ENCODE measurements at regions not wholly inside any gene's neighbourhood (a gene's known extent, or its start where the extent isn't known, plus 50 kb on each side); places are given as distances from the start of the nearest gene placed in this dataset.

DNA sequence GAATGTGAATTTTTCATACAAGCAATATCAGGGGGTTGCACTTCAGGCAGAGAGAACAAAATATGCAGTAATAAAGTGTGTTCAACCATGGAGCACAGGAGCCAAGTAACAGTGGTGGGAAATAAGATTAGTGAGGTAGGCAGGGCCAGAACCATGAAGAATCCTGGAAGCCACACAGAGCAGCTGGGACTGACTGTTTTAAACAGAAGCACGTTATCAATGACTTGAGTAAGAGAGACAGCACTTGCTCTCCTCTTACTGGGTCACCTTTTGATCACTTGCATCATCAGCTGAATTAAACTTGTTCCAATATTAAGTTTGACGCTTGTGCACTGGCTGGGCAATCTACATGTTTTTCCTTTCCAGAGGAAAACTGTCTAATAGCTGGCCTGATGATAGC, 238.5 kb downstream of the TBX18 start:
- TF ChIP-seq, protein P1, sequence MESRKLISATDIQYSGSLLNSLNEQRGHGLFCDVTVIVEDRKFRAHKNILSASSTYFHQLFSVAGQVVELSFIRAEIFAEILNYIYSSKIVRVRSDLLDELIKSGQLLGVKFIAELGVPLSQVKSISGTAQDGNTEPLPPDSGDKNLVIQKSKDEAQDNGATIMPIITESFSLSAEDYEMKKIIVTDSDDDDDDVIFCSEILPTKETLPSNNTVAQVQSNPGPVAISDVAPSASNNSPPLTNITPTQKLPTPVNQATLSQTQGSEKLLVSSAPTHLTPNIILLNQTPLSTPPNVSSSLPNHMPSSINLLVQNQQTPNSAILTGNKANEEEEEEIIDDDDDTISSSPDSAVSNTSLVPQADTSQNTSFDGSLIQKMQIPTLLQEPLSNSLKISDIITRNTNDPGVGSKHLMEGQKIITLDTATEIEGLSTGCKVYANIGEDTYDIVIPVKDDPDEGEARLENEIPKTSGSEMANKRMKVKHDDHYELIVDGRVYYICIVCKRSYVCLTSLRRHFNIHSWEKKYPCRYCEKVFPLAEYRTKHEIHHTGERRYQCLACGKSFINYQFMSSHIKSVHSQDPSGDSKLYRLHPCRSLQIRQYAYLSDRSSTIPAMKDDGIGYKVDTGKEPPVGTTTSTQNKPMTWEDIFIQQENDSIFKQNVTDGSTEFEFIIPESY (IDR thresholded peaks at IDR 0.05), result no peak
- TF ChIP-seq, protein P2, sequence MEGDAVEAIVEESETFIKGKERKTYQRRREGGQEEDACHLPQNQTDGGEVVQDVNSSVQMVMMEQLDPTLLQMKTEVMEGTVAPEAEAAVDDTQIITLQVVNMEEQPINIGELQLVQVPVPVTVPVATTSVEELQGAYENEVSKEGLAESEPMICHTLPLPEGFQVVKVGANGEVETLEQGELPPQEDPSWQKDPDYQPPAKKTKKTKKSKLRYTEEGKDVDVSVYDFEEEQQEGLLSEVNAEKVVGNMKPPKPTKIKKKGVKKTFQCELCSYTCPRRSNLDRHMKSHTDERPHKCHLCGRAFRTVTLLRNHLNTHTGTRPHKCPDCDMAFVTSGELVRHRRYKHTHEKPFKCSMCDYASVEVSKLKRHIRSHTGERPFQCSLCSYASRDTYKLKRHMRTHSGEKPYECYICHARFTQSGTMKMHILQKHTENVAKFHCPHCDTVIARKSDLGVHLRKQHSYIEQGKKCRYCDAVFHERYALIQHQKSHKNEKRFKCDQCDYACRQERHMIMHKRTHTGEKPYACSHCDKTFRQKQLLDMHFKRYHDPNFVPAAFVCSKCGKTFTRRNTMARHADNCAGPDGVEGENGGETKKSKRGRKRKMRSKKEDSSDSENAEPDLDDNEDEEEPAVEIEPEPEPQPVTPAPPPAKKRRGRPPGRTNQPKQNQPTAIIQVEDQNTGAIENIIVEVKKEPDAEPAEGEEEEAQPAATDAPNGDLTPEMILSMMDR (IDR thresholded peaks at IDR 0.05; ENCODE audit: low read depth, low read length, missing input control), result no peak
- no peak for TF ChIP-seq GABPA (IDR thresholded peaks at IDR 0.05 in 1 of 2, conservative IDR thresholded peaks at IDR 0.05 in 1 of 2)
- no peak for TF ChIP-seq JUND (IDR thresholded peaks at IDR 0.05)
- no peak for TF ChIP-seq YY1 (IDR thresholded peaks at IDR 0.05)
- no peak for TF ChIP-seq TAF1 (conservative IDR thresholded peaks at IDR 0.05)

Data from liver (tissue), 3 donors.